ENCODE measurements at regions not wholly inside any gene's neighbourhood (a gene's known extent, or its start where the extent isn't known, plus 50 kb on each side); places are given as distances from the start of the nearest gene placed in this dataset.

DNA sequence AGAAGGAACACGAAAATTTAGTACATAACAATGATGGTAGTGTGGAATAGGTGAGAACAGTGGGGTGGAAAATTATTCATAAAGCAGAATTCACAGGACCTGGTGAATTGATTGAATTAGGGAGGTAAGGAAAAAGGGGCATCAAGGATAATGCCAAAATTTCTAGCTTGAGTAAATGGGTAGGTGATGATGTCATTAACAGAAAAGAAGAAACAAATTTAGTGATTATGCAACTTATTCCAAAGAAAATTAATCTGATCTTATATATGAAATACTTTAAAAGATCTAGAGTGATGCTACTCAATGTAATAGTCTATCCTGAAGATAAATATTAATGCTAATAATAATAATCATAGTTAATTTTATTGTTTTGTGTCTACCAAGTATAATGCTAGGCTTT lies 544.6 kb upstream of the LMCD1 start:
- intact Hi-C loops (cut with micrococcal nuclease; ENCODE audit: unreplicated experiment): no loop called here
- no peak for TF ChIP-seq TCF7L2 (IDR thresholded peaks at IDR 0.05; ENCODE audit: low read depth, low read length)
- no peak for TF ChIP-seq POLR2AphosphoS5 (IDR thresholded peaks at IDR 0.05; ENCODE audit: low read depth, low read length)
- TF ChIP-seq SIN3A (IDR thresholded peaks at IDR 0.05; ENCODE audit: borderline replicate concordance, insufficient read depth, low read depth, low read length): no peak
- TF ChIP-seq, protein P1, sequence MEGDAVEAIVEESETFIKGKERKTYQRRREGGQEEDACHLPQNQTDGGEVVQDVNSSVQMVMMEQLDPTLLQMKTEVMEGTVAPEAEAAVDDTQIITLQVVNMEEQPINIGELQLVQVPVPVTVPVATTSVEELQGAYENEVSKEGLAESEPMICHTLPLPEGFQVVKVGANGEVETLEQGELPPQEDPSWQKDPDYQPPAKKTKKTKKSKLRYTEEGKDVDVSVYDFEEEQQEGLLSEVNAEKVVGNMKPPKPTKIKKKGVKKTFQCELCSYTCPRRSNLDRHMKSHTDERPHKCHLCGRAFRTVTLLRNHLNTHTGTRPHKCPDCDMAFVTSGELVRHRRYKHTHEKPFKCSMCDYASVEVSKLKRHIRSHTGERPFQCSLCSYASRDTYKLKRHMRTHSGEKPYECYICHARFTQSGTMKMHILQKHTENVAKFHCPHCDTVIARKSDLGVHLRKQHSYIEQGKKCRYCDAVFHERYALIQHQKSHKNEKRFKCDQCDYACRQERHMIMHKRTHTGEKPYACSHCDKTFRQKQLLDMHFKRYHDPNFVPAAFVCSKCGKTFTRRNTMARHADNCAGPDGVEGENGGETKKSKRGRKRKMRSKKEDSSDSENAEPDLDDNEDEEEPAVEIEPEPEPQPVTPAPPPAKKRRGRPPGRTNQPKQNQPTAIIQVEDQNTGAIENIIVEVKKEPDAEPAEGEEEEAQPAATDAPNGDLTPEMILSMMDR (IDR thresholded peaks at IDR 0.05): no peak

DNA sequence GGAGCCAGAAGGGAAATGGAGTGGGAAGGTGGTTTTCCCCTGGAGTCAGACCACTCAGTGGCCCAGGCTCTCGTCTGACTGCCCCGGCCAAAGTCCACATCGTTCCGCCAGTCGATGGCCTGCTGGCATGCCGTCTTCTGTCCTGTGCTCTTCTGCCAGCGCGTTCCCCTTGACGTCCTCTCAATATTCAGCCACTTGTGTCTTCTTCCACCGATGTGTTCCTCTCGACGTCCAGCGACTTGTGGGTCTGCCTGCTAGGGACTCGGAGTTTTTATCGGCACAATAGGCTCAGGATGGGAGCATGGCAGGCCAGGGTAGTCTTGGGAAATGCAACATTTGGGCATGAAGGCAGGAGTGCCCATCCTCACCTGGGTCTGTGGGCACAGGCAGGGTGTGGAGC lies 542.5 kb upstream of the LMCD1 start:
- Histone ChIP-seq H3K36me3 (ENCODE audit: control insufficient read depth, insufficient read depth, low read length) (no peaks in the 10 kb centered on the region), H3K27ac (ENCODE audit: low read length) (no peak overlapping the region), H3K9me3 (ENCODE audit: control insufficient read depth, insufficient read depth, low read depth, low read length) (no peaks in the 10 kb centered on the region), H3K4me3 (ENCODE audit: low read depth in 2 of 2, low read length in 2 of 2) (no peak overlapping the region), H3K27me3 (ENCODE audit: control insufficient read depth, insufficient read depth, low read length) (no peaks in the 10 kb centered on the region), H3K4me1 (ENCODE audit: control insufficient read depth, insufficient read depth, low read length) (no peaks in the 10 kb centered on the region)
- no peak for TF ChIP-seq TCF7L2 (IDR thresholded peaks at IDR 0.05; ENCODE audit: low read depth, low read length)
- no peak for TF ChIP-seq SIN3A (IDR thresholded peaks at IDR 0.05; ENCODE audit: borderline replicate concordance, insufficient read depth, low read depth, low read length)
- TF ChIP-seq, protein P1 (IDR thresholded peaks at IDR 0.05): no peak
- TF ChIP-seq, protein P2, sequence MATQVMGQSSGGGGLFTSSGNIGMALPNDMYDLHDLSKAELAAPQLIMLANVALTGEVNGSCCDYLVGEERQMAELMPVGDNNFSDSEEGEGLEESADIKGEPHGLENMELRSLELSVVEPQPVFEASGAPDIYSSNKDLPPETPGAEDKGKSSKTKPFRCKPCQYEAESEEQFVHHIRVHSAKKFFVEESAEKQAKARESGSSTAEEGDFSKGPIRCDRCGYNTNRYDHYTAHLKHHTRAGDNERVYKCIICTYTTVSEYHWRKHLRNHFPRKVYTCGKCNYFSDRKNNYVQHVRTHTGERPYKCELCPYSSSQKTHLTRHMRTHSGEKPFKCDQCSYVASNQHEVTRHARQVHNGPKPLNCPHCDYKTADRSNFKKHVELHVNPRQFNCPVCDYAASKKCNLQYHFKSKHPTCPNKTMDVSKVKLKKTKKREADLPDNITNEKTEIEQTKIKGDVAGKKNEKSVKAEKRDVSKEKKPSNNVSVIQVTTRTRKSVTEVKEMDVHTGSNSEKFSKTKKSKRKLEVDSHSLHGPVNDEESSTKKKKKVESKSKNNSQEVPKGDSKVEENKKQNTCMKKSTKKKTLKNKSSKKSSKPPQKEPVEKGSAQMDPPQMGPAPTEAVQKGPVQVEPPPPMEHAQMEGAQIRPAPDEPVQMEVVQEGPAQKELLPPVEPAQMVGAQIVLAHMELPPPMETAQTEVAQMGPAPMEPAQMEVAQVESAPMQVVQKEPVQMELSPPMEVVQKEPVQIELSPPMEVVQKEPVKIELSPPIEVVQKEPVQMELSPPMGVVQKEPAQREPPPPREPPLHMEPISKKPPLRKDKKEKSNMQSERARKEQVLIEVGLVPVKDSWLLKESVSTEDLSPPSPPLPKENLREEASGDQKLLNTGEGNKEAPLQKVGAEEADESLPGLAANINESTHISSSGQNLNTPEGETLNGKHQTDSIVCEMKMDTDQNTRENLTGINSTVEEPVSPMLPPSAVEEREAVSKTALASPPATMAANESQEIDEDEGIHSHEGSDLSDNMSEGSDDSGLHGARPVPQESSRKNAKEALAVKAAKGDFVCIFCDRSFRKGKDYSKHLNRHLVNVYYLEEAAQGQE (IDR thresholded peaks at IDR 0.05; ENCODE audit: insufficient read depth in 1 of 2, low read depth in 2 of 2, low read length in 1 of 2): no peak
- TF ChIP-seq POLR2AphosphoS5 (IDR thresholded peaks at IDR 0.05; ENCODE audit: low read depth, low read length): no peak
- POLR2A ChIA-PET: no interaction called here
- CTCF ChIA-PET: no interaction called here
- ATAC-seq (no peak), DNase-seq (ENCODE audit: low read depth, low spot score) (no peak)
- in situ Hi-C loops (cut with HindIII; ENCODE audit: low pct_unique_long_range_greater_than_20kb, low sequenced_read_pairs): no loop called here
- intact Hi-C loops (cut with micrococcal nuclease; ENCODE audit: unreplicated experiment): no loop called here
- BruUV-seq (replicated peaks): no TSS peak

More for the DNA sequence above, 544.6 kb upstream of the LMCD1 start:
- no peaks in the 10 kb centered on the region for H3K36me3 ChIP-seq (ENCODE audit: control insufficient read depth, insufficient read depth, low read length)
- no peaks in the 10 kb centered on the region for H3K4me1 ChIP-seq (ENCODE audit: control insufficient read depth, insufficient read depth, low read length)
- ChIA-PET POLR2A (no interaction called here), CTCF (no interaction called here)
- BruUV-seq (replicated peaks): no TSS peak
- in situ Hi-C loops (cut with HindIII; ENCODE audit: low pct_unique_long_range_greater_than_20kb, low sequenced_read_pairs): no loop called here
- DNase-seq (ENCODE audit: low read depth, low spot score) (no peak), ATAC-seq (no peak)
- no peak overlapping the region for H3K27ac ChIP-seq (ENCODE audit: low read length)
- no peaks in the 10 kb centered on the region for H3K9me3 ChIP-seq (ENCODE audit: control insufficient read depth, insufficient read depth, low read depth, low read length)
- no peaks in the 10 kb centered on the region for H3K27me3 ChIP-seq (ENCODE audit: control insufficient read depth, insufficient read depth, low read length)
- no peak overlapping the region for H3K4me3 ChIP-seq (ENCODE audit: low read depth in 2 of 2, low read length in 2 of 2)
